ENCODE measurements at regions not wholly inside any gene's neighbourhood (a gene's known extent, or its start where the extent isn't known, plus 50 kb on each side); places are given as distances from the start of the nearest gene placed in this dataset.

GRCh38 chr20:4435225-4435624 lies 186.1 kb upstream of the ADRA1D start:
- no peak overlapping the region for H4K5ac ChIP-seq (ENCODE audit: insufficient read length, low read depth, low read length)
- no peak overlapping the region for H3K4me2 ChIP-seq (ENCODE audit: insufficient read depth, insufficient read length, low read length)
- H2BK20ac ChIP-seq (ENCODE audit: low read depth, low read length, poor library complexity, severe bottlenecking): no peak overlapping the region
- no peak overlapping the region for H4K91ac ChIP-seq (ENCODE audit: insufficient read length, low read depth, low read length)
- no peak overlapping the region for H2BK120ac ChIP-seq (ENCODE audit: low read depth, low read length, poor library complexity, severe bottlenecking)
- no peaks in the 10 kb centered on the region for H3K79me2 ChIP-seq (ENCODE audit: insufficient read depth, low read length)
- no peak overlapping the region for H3K27ac ChIP-seq (ENCODE audit: insufficient read length, low read depth, low read length)
- H3K36me3 Mint-ChIP-seq (ENCODE audit: insufficient read depth in 1 of 3, low read depth in 3 of 3): no peaks in the 10 kb centered on the region
- no peak for DNase-seq
- no peak overlapping the region for H2AFZ ChIP-seq (ENCODE audit: low read length)
- H3K79me1 ChIP-seq (ENCODE audit: insufficient read depth, low read depth, low read length, poor library complexity, severe bottlenecking): no peaks in the 10 kb centered on the region
- no peak overlapping the region for H2BK12ac ChIP-seq (ENCODE audit: insufficient read length, low read depth, low read length)
- no peak overlapping the region for H3K27ac Mint-ChIP-seq
- H3K9ac ChIP-seq (ENCODE audit: extremely low read depth, insufficient read length, low read length): no peak overlapping the region
- H3T11ph ChIP-seq (ENCODE audit: low read length): no peak overlapping the region
- H3K18ac ChIP-seq (ENCODE audit: insufficient read length, low read depth, low read length): no peak overlapping the region
- no CpG with 5 or more reads among the region's 1 CpG for WGBS (ENCODE audit: extremely low coverage, insufficient read length, low lambda C conversion rate)
- H3K4ac ChIP-seq (ENCODE audit: low read depth, low read length): no peak overlapping the region
- no peaks in the 10 kb centered on the region for H3K27me3 ChIP-seq (ENCODE audit: insufficient read depth, low read length)
- H3K23ac ChIP-seq (ENCODE audit: insufficient read length, low read depth, low read length): no peak overlapping the region
- no peak overlapping the region for H2BK5ac ChIP-seq (ENCODE audit: insufficient read length, low read length)
- H3K56ac ChIP-seq (ENCODE audit: insufficient read length, low read depth, low read length): no peak overlapping the region
- peaks cover 2% of the 10 kb centered on the region for H4K20me1 ChIP-seq (ENCODE audit: control insufficient read depth, insufficient read depth, insufficient read length)
- H3K23me2 ChIP-seq (ENCODE audit: insufficient read length, low read depth, low read length, poor library complexity, severe bottlenecking): no peaks in the 10 kb centered on the region
- no peak overlapping the region for H3K14ac ChIP-seq (ENCODE audit: insufficient read depth, low read length)
- TF ChIP-seq, protein P1, sequence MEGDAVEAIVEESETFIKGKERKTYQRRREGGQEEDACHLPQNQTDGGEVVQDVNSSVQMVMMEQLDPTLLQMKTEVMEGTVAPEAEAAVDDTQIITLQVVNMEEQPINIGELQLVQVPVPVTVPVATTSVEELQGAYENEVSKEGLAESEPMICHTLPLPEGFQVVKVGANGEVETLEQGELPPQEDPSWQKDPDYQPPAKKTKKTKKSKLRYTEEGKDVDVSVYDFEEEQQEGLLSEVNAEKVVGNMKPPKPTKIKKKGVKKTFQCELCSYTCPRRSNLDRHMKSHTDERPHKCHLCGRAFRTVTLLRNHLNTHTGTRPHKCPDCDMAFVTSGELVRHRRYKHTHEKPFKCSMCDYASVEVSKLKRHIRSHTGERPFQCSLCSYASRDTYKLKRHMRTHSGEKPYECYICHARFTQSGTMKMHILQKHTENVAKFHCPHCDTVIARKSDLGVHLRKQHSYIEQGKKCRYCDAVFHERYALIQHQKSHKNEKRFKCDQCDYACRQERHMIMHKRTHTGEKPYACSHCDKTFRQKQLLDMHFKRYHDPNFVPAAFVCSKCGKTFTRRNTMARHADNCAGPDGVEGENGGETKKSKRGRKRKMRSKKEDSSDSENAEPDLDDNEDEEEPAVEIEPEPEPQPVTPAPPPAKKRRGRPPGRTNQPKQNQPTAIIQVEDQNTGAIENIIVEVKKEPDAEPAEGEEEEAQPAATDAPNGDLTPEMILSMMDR (conservative IDR thresholded peaks at IDR 0.05): no peak
- no peak overlapping the region for H2BK15ac ChIP-seq (ENCODE audit: low read depth, low read length)
- no peaks in the 10 kb centered on the region for H3K27me3 Mint-ChIP-seq (ENCODE audit: low read depth)
- no peaks in the 10 kb centered on the region for H3K9me3 Mint-ChIP-seq
- 0 out of 2 replicates have a peak, but pooled peaks cover 3% of the 10 kb centered on the region for H3K4me1 ChIP-seq (ENCODE audit: insufficient read depth, low read length)
- H4K8ac ChIP-seq (replicated peaks; ENCODE audit: insufficient read length, low read depth, low read length): no peak overlapping the region
- H3K4me3 Mint-ChIP-seq: no peak overlapping the region
- no peak overlapping the region for H2AK5ac ChIP-seq (ENCODE audit: insufficient read length, low read length)
- no peaks in the 10 kb centered on the region for H3K4me1 Mint-ChIP-seq
- no peaks in the 10 kb centered on the region for H3K9me3 ChIP-seq (ENCODE audit: control insufficient read depth, low read depth, low read length)

All from H9 (cell line).